ENCODE measurements at regions not wholly inside any gene's neighbourhood (a gene's known extent, or its start where the extent isn't known, plus 50 kb on each side); places are given as distances from the start of the nearest gene placed in this dataset.

GRCh38 chr4:24404281-24404680 lies 180.1 kb downstream of the DHX15 start:
- no peak overlapping the region for H3K4me3 Mint-ChIP-seq (ENCODE audit: unreplicated experiment)
- no peaks in the 10 kb centered on the region for H3K4me1 Mint-ChIP-seq (ENCODE audit: unreplicated experiment)
- DNase-seq (ENCODE audit: low spot score): no peak
- H3K9me3 Mint-ChIP-seq (ENCODE audit: unreplicated experiment): no peaks in the 10 kb centered on the region
- no peaks in the 10 kb centered on the region for H3K27me3 Mint-ChIP-seq (ENCODE audit: unreplicated experiment)
- TF ChIP-seq CTCF (IDR thresholded peaks at IDR 0.05; ENCODE audit: unreplicated experiment): no peak
- no peaks in the 10 kb centered on the region for H3K36me3 Mint-ChIP-seq (ENCODE audit: low read depth, unreplicated experiment)
- no peak overlapping the region for H3K27ac Mint-ChIP-seq (ENCODE audit: unreplicated experiment)

GRCh38 chr4:24403265-24403664 lies 181.1 kb downstream of the DHX15 start:
- H3K27me3 Mint-ChIP-seq (ENCODE audit: unreplicated experiment): no peaks in the 10 kb centered on the region
- TF ChIP-seq CTCF (IDR thresholded peaks at IDR 0.05; ENCODE audit: unreplicated experiment): no peak
- H3K27ac Mint-ChIP-seq (ENCODE audit: unreplicated experiment): no peak overlapping the region
- H3K4me3 Mint-ChIP-seq (ENCODE audit: unreplicated experiment): no peak overlapping the region
- DNase-seq (ENCODE audit: low spot score): no peak
- H3K36me3 Mint-ChIP-seq (ENCODE audit: low read depth, unreplicated experiment): no peaks in the 10 kb centered on the region
- no peaks in the 10 kb centered on the region for H3K4me1 Mint-ChIP-seq (ENCODE audit: unreplicated experiment)
- H3K9me3 Mint-ChIP-seq (ENCODE audit: unreplicated experiment): no peaks in the 10 kb centered on the region

- H3K27ac Mint-ChIP-seq (ENCODE audit: unreplicated experiment): no peak overlapping the region
- DNase-seq (ENCODE audit: low spot score): no peak
- no peaks in the 10 kb centered on the region for H3K4me1 Mint-ChIP-seq (ENCODE audit: unreplicated experiment)
- no peak overlapping the region for H3K4me3 Mint-ChIP-seq (ENCODE audit: unreplicated experiment)
- no peaks in the 10 kb centered on the region for H3K9me3 Mint-ChIP-seq (ENCODE audit: unreplicated experiment)
- no peaks in the 10 kb centered on the region for H3K36me3 Mint-ChIP-seq (ENCODE audit: low read depth, unreplicated experiment)
- no peak for TF ChIP-seq CTCF (IDR thresholded peaks at IDR 0.05; ENCODE audit: unreplicated experiment)
- H3K27me3 Mint-ChIP-seq (ENCODE audit: unreplicated experiment): no peaks in the 10 kb centered on the region
Observed at GRCh38 chr4:24400537-24400936, 183.8 kb downstream of the DHX15 start.

GRCh38 chr4:24396988-24397387 lies 187.4 kb downstream of the DHX15 start:
- H3K9me3 Mint-ChIP-seq (ENCODE audit: unreplicated experiment): no peaks in the 10 kb centered on the region
- H3K27me3 Mint-ChIP-seq (ENCODE audit: unreplicated experiment): peaks cover 2% of the 10 kb centered on the region

GRCh38 chr4:24395937-24396336 lies 188.4 kb downstream of the DHX15 start:
- Mint-ChIP-seq H3K27ac (ENCODE audit: unreplicated experiment) (no peak overlapping the region), H3K36me3 (ENCODE audit: low read depth, unreplicated experiment) (no peaks in the 10 kb centered on the region), H3K4me3 (ENCODE audit: unreplicated experiment) (no peak overlapping the region), H3K4me1 (ENCODE audit: unreplicated experiment) (no peaks in the 10 kb centered on the region), H3K27me3 (ENCODE audit: unreplicated experiment) (peaks cover 2% of the 10 kb centered on the region), H3K9me3 (ENCODE audit: unreplicated experiment) (no peaks in the 10 kb centered on the region)
- TF ChIP-seq CTCF (IDR thresholded peaks at IDR 0.05; ENCODE audit: unreplicated experiment): no peak
- DNase-seq (ENCODE audit: low spot score): no peak

More at GRCh38 chr4:24396988-24397387, 187.4 kb downstream of the DHX15 start:
- no peak for TF ChIP-seq CTCF (IDR thresholded peaks at IDR 0.05; ENCODE audit: unreplicated experiment)
- Mint-ChIP-seq H3K4me3 (ENCODE audit: unreplicated experiment) (no peak overlapping the region), H3K27ac (ENCODE audit: unreplicated experiment) (no peak overlapping the region), H3K36me3 (ENCODE audit: low read depth, unreplicated experiment) (no peaks in the 10 kb centered on the region), H3K4me1 (ENCODE audit: unreplicated experiment) (no peaks in the 10 kb centered on the region)
- DNase-seq (ENCODE audit: low spot score): no peak
